ENCODE measurements at regions not wholly inside any gene's neighbourhood (a gene's known extent, or its start where the extent isn't known, plus 50 kb on each side); places are given as distances from the start of the nearest gene placed in this dataset.

GRCh38 chr7:131197920-131198615 lies 129.6 kb upstream of the MKLN1 start:
- no peak for TF ChIP-seq POLR2A (IDR thresholded peaks at IDR 0.05)
- TF ChIP-seq CTCF (IDR thresholded peaks at IDR 0.05), result no peak

Data from tibial nerve (tissue), 3 donors.